OCI-M2 (cell line): ENCODE measurements at regions not wholly inside any gene's neighbourhood (a gene's known extent, or its start where the extent isn't known, plus 50 kb on each side); places are given as distances from the start of the nearest gene placed in this dataset.
"Not testable (repeated sequence)": the region's sequence is repeated elsewhere in the genome, so short reads cannot be mapped to it uniquely, and the experiment has no call there.

Experiments
- DNase-seq: peaks from one replicate; lab custom pipeline; 2025; ENCODE audit not compliant: unreplicated experiment; lab: John Stamatoyannopoulos, UW

- no peak for DNase-seq
Observed at GRCh38 chr4:106530821-106531220, 162.2 kb upstream of the GIMD1 start.

GRCh38 chr4:106530024-106530361, 161.4 kb upstream of the GIMD1 start:
- no peak for DNase-seq

GRCh38 chr4:106529348-106530023, 160.9 kb upstream of the GIMD1 start:
- no peak for DNase-seq

GRCh38 chr4:106527316-106527715, 158.7 kb upstream of the GIMD1 start:
- no peak for DNase-seq

- not testable (repeated sequence) for DNase-seq
Observed at GRCh38 chr4:106525425-106525824, 156.8 kb upstream of the GIMD1 start.

- DNase-seq = not testable (repeated sequence)
Observed at GRCh38 chr4:106524772-106525171, 156.2 kb upstream of the GIMD1 start.

GRCh38 chr4:106522839-106523238, 154.3 kb upstream of the GIMD1 start:
- no peak for DNase-seq

- DNase-seq = no peak
Observed at GRCh38 chr4:106512706-106513105, 144.1 kb upstream of the GIMD1 start.

GRCh38 chr4:106507440-106507839, 138.9 kb upstream of the GIMD1 start:
- DNase-seq = no peak

GRCh38 chr4:106503116-106504050, 134.8 kb upstream of the GIMD1 start:
- DNase-seq = no peak

GRCh38 chr4:106502106-106502699, 133.6 kb upstream of the GIMD1 start:
- no peak for DNase-seq

GRCh38 chr4:106497271-106497670, 128.7 kb upstream of the GIMD1 start:
- no peak for DNase-seq

- DNase-seq = no peak
Observed at GRCh38 chr4:106496061-106496460, 127.5 kb upstream of the GIMD1 start.

- no peak for DNase-seq
Observed at GRCh38 chr4:106495476-106495875, 126.9 kb upstream of the GIMD1 start.

- no peak for DNase-seq
Observed at GRCh38 chr4:106494066-106494465, 125.5 kb upstream of the GIMD1 start.

GRCh38 chr4:106493086-106493485, 124.5 kb upstream of the GIMD1 start:
- no peak for DNase-seq

- no peak for DNase-seq
Observed at GRCh38 chr4:106486533-106486932, 118.0 kb upstream of the GIMD1 start.

- no peak for DNase-seq
Observed at GRCh38 chr4:106481801-106482200, 113.2 kb upstream of the GIMD1 start.

GRCh38 chr4:106478152-106478551, 109.6 kb upstream of the GIMD1 start:
- no peak for DNase-seq

- DNase-seq = no peak
Observed at GRCh38 chr4:106476741-106477140, 108.2 kb upstream of the GIMD1 start.

GRCh38 chr4:106473515-106473914, 104.9 kb upstream of the GIMD1 start:
- no peak for DNase-seq

- DNase-seq = no peak
Observed at GRCh38 chr4:106471151-106471550, 102.6 kb upstream of the GIMD1 start.
